Spinal cord (tissue), 9 donors: ENCODE measurements at regions not wholly inside any gene's neighbourhood (a gene's known extent, or its start where the extent isn't known, plus 50 kb on each side); places are given as distances from the start of the nearest gene placed in this dataset.
"Not testable (repeated sequence)": the region's sequence is repeated elsewhere in the genome, so short reads cannot be mapped to it uniquely, and the experiment has no call there.

Experiments
- DNase-seq, 6 donors: peaks; one replicate each; pipeline versions ENCODE4 v3.0.0 to v3.0.0-alpha.2; 2013 to 2015; ENCODE audit warnings: low spot score in 6 of 6, low read depth in 4 of 6
- H3K27ac ChIP-seq: one replicate; pipeline ENCODE4 v1.5.1; 2013; ENCODE audit warnings: low read depth, low read length, control low read depth
- H3K27me3 ChIP-seq: one replicate; pipeline ENCODE4 v1.6.1; 2013; ENCODE audit warnings: low read length; ENCODE audit not compliant: control insufficient read depth, insufficient read depth
- H3K36me3 ChIP-seq: one replicate; pipeline ENCODE4 v1.6.1; 2013; ENCODE audit warnings: low read length; ENCODE audit not compliant: control insufficient read depth, insufficient read depth
- H3K4me1 ChIP-seq: one replicate; pipeline ENCODE4 v1.6.1; 2013; ENCODE audit warnings: low read length; ENCODE audit not compliant: control insufficient read depth, insufficient read depth
- H3K4me3 ChIP-seq: one replicate; pipeline ENCODE4 v1.5.1; 2013; ENCODE audit warnings: low read depth, low read length, control low read depth
- H3K9me3 ChIP-seq: one replicate; pipeline ENCODE4 v1.6.1; 2013; ENCODE audit warnings: low read length; ENCODE audit not compliant: control insufficient read depth, insufficient read depth
- WGBS: methylation state at CpG from one replicate; pipeline ENCODE4 v1.1.5; 2013; ENCODE audit warnings: missing lambda C conversion rate; ENCODE audit not compliant: insufficient coverage; 5-methylcytosine and 5-hydroxymethylcytosine counted together
- donor health status: healthy.

DNA sequence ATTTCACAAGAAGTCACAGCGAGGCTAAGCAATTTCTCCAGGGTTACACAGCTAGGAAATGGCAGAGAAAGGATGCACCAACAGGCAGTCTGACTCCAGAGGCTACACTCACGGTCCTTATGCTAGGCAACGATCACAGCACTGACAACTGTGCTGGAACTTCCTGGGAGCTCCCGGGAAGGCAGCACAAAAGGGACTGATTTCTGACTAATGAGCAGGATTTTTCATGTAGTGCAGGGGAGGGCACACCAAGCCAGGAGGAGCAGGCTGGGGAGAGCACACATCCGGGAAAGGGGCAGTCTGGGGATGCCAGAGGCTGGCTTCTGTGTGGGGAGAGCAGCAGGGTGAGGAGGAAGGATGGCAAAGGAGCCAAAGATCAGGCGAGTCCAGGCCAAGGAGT lies 486.7 kb downstream of the OMA1 start:
- Histone ChIP-seq H3K4me3 (no peak overlapping the region), H3K27me3 (no peaks in the 10 kb centered on the region), H3K9me3 (no peaks in the 10 kb centered on the region), H3K36me3 (no peaks in the 10 kb centered on the region), H3K27ac (no peak overlapping the region), H3K4me1 (peaks cover 17% of the 10 kb centered on the region)
- WGBS, result 25% methylated on average over 5 of the region's 6 CpGs
- peak in 2 of 6 donors; percentile 49 to 57 for DNase-seq

DNA sequence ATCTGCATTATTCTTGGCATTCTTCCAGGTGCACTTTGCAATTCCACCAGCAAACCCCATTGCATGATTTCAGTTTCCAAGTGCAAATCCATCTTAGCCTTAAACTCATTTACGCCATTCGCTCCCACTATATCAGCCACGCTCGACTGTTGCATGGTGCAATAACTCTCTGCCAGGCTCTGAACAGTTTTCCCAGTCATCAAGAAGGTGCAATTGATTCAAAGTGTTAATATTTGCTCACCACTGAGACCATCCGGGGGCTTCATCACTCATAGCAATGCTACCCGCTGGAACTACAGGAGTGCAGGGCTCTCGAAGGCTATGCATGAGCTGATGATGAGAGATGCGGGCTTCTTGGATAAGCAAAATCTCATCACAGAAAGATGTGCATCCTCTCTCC lies 488.2 kb downstream of the OMA1 start:
- DNase-seq, result peak in 1 of 6 donors; percentile 66
- no peaks in the 10 kb centered on the region for H3K9me3 ChIP-seq
- H3K27me3 ChIP-seq, result no peaks in the 10 kb centered on the region
- 86% methylated on average over 6 of the region's 8 CpGs for WGBS
- no peak overlapping the region for H3K27ac ChIP-seq
- peaks cover 12% of the 10 kb centered on the region for H3K4me1 ChIP-seq
- no peaks in the 10 kb centered on the region for H3K36me3 ChIP-seq
- no peak overlapping the region for H3K4me3 ChIP-seq

DNA sequence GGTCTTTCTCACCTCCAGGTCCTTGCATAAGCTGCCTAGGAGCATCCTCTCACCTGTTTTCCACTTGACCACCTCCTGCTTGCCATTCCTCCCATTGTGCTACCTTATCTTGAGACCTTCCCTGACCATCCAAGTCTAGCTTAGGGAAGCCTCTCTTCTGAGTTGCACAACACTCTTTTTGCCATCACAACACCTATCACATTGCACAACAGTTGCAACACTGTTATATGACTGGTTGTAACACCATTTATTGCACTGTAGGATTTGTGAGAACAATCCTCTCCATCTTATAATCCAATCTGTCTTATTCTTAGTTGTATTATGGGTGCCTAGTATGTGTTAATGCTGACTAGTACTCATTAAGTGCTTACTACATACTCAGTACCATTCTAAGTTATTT lies 488.7 kb downstream of the OMA1 start:
- Histone ChIP-seq H3K27ac (no peak overlapping the region), H3K4me3 (no peak overlapping the region), H3K27me3 (no peaks in the 10 kb centered on the region), H3K36me3 (no peaks in the 10 kb centered on the region), H3K4me1 (peaks cover 12% of the 10 kb centered on the region), H3K9me3 (no peaks in the 10 kb centered on the region)
- DNase-seq, result no peak

DNA sequence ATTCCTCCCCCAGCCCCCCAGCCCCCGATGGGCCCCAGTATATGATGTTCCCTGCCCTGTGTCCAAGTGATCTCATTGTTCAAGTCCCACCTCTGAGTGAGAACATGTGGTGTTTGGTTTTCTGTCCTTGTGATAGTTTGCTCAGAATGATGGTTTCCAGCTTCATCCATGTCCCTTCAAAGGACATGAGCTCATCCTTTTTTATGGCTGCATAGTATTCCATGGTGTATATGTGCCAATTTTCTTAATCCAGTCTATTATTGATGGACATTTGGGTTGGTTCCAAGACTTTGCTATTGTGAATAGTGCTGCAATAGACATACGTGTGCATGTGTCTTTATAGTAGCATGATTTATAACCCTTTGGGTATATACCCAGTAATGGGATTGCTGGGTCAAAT lies 495.3 kb downstream of the OMA1 start:
- not testable (repeated sequence) for H3K4me3 ChIP-seq
- no CpG with 5 or more reads among the region's 2 CpGs for WGBS

DNA sequence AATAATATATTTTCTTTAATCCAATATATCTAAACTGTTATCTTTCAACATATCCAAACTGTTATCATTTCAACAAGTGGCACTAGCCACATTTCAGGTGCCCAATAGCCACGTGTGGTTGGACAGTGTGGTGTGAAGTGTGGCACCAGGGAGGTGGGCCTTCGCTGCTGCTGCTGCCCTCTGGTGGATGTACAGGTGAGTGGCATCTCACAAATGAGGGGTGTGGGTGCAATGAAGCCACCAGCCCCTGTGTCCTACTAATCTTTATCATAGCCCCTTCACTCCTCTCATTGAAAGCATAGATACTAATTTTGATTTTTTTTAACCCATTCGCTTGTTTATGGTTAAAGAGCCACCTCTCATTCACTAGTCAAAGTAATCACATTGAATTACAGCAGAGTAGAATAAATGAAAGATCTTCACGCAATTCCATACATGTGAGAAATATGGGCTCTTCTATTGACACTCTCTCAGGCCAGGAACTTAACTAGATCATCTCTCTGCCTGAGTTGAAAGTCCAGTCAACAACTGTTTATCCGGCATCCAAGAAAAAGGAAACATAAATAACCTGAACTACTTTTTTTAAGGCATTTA lies 499.2 kb downstream of the OMA1 start:
- WGBS, result 93% methylated on average over 1 of the region's 5 CpGs
- peak in 2 of 6 donors; percentile 24 to 44 for DNase-seq
- no peaks in the 10 kb centered on the region for H3K36me3 ChIP-seq
- H3K9me3 ChIP-seq, result no peaks in the 10 kb centered on the region
- H3K27me3 ChIP-seq, result no peaks in the 10 kb centered on the region
- no peak overlapping the region for H3K27ac ChIP-seq
- no peak overlapping the region for H3K4me3 ChIP-seq
- H3K4me1 ChIP-seq, result no peaks in the 10 kb centered on the region

More for the DNA sequence above, 495.3 kb downstream of the OMA1 start:
- not testable (repeated sequence) for DNase-seq, H3K9me3 ChIP-seq, H3K27ac ChIP-seq, H3K27me3 ChIP-seq, H3K36me3 ChIP-seq, H3K4me1 ChIP-seq

DNA sequence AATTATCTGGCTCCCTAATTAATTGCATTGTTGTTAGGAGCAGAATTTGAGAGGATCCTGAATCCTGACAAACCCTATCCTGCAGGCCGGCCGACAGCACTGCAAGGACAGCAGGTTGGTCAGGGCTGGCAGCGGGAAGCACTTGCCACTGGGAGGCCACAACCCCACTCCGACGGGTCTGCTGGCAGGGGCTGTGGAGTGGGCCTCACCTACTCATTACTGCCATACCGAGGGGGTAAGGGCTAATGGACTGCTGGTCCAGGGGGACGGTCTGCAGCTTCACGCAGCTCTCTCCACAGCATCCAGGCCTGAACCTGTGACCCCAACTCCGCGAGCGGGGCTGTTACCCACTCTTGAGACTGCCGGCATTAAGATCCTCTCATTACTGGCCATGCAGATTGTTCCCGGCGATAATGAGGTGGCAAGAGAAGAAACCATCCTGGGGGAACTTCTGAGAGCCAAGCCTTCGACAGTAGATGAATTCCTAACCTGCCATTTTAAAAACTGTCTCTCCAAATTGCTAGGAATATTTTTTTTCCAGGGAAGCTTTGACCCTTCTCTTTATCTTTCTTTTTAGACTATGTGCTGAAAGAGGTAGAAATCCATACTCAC lies 501.3 kb downstream of the OMA1 start:
- no peak overlapping the region for H3K4me3 ChIP-seq
- WGBS, result 93% methylated on average over 11 of the region's 15 CpGs
- H3K27ac ChIP-seq, result no peak overlapping the region
- no peaks in the 10 kb centered on the region for H3K4me1 ChIP-seq
- no peak for DNase-seq
- H3K9me3 ChIP-seq, result no peaks in the 10 kb centered on the region
- H3K27me3 ChIP-seq, result no peaks in the 10 kb centered on the region
- H3K36me3 ChIP-seq, result no peaks in the 10 kb centered on the region

DNA sequence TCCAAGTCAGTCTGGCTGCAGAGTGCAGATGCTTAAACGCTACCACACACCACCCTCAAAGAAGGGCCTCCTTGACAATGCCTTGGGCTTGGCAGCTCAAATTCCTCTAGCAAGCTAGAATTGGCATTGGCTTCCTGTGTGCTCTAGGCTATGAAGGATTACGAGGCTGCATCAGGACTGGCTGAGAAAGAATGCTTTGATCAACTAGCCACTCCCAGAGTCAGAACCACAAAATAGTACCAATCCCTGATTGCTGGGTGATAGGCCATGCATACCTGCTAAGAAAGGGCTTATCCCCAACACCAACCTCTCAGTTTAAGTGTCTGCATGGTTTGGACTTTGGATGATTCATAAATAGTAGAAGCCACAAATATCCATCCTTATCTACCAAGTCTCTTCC lies 504.9 kb downstream of the OMA1 start:
- no peaks in the 10 kb centered on the region for H3K36me3 ChIP-seq
- H3K9me3 ChIP-seq, result no peaks in the 10 kb centered on the region
- H3K27ac ChIP-seq, result no peak overlapping the region
- no peaks in the 10 kb centered on the region for H3K27me3 ChIP-seq
- no peak for DNase-seq
- H3K4me3 ChIP-seq, result no peak overlapping the region
- H3K4me1 ChIP-seq, result no peaks in the 10 kb centered on the region
- WGBS, result 88% methylated on average over 1 of the region's 2 CpGs

DNA sequence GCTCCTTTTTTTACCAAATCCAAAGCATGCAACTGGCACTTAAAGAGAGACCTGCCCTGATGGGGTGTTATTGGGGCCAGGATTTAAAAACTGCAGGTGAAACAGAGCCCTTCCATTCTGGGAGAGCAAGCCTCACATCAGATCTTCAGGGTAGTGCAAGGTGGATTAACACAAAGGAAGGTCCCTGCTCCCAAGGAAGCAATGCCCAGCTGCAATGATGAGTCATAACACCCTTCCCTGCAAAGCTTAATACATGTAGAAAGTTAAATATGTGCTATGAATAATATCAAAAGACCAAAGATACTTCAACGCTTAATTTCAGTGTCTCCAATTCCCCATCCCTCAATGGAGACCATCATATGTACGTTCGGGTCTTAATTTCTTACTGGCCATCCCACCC lies 508.0 kb downstream of the OMA1 start:
- no peaks in the 10 kb centered on the region for H3K9me3 ChIP-seq
- WGBS, result 96% methylated on average over 3 of the region's 3 CpGs
- H3K27me3 ChIP-seq, result no peaks in the 10 kb centered on the region
- H3K27ac ChIP-seq, result no peak overlapping the region
- no peaks in the 10 kb centered on the region for H3K4me1 ChIP-seq
- no peak for DNase-seq
- H3K36me3 ChIP-seq, result no peaks in the 10 kb centered on the region
- H3K4me3 ChIP-seq, result no peak overlapping the region

DNA sequence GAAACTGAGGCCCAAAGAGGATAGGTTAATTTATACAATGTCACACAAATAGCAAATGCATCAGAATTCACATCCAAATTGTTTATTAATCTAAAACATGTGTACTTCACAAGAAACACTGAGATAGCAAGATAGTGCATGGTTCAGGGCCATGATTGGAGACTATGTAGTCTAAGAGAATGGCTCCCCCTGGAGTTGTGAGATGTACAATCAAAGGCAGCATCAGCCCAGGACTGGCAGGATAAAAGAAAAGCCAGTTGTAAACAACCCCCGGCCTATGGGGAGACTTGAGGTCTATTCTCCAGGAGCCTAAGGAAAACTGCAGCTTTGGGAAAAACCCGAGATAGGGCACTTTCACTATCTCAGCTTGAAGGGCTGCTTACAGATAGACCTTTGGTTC lies 511.0 kb downstream of the OMA1 start:
- Histone ChIP-seq H3K4me1 (no peaks in the 10 kb centered on the region), H3K9me3 (no peaks in the 10 kb centered on the region), H3K36me3 (no peaks in the 10 kb centered on the region), H3K27me3 (no peaks in the 10 kb centered on the region), H3K27ac (no peak overlapping the region), H3K4me3 (no peak overlapping the region)
- 67% methylated on average over 2 of the region's 2 CpGs for WGBS
- no peak for DNase-seq

DNA sequence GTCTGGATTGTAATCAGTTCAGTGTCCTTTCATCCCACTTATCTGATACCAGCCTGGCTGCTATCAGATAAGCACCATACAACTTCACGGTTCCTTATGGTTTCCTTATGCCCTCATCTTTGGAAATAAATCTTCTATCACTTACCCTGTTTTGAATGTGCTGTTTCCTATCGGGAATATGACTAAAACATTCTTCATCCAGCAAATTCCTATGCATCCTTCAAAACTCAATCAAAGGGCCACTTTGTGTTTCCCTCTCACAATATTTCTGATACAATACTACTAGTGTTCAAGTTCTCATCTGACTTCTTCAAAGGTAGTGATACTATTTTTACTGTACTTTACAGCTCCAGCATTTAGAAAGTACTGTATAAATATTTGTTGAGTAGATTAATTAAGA lies 513.2 kb downstream of the OMA1 start:
- 86% methylated on average over 2 of the region's 2 CpGs for WGBS
- no peak overlapping the region for H3K27ac ChIP-seq
- no peak overlapping the region for H3K4me3 ChIP-seq
- no peaks in the 10 kb centered on the region for H3K4me1 ChIP-seq
- no peak for DNase-seq
- no peaks in the 10 kb centered on the region for H3K9me3 ChIP-seq
- no peaks in the 10 kb centered on the region for H3K27me3 ChIP-seq
- no peaks in the 10 kb centered on the region for H3K36me3 ChIP-seq
